GM18498 (cell line): ENCODE measurements at regions not wholly inside any gene's neighbourhood (a gene's known extent, or its start where the extent isn't known, plus 50 kb on each side); places are given as distances from the start of the nearest gene placed in this dataset.

Experiments used
- ATAC-seq: cut with Tn5 transposase; IDR thresholded peaks from one replicate; pipeline ENCODE4 v1.9.1; 2021; ENCODE audit warnings: mild to moderate bottlenecking, moderate library complexity; ENCODE audit not compliant: unreplicated experiment

GRCh38 chrY:15162211-15162610 lies 637.9 kb downstream of the NLGN4Y start:
- no peak for ATAC-seq

GRCh38 chrY:15179890-15180289 lies 655.6 kb downstream of the NLGN4Y start:
- ATAC-seq, result no peak

- ATAC-seq, result no peak
Measured at GRCh38 chrY:15229056-15229455, 704.7 kb downstream of the NLGN4Y start.

GRCh38 chrY:15239596-15240132 lies 715.3 kb downstream of the NLGN4Y start:
- ATAC-seq, result no peak

DNA sequence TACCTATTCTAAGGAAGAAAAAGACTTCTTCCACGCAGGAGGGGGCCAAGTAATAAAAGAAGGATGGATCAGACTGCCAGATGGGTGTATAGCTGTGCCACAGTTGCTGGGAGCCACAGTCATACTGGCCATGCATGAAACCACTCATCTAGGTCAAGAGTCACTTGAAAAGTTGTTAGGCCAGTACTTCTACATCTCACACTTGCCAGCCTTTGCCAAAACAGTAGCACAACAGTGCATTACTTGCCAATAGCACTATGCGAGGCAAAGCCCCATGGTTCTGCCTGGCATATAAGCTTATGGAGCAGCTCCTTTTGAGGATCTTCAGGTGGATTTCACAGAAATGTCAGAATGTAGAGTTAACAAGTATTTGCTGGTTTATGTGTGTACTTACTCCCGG lies 735.0 kb downstream of the NLGN4Y start:
- ATAC-seq, result no peak

DNA sequence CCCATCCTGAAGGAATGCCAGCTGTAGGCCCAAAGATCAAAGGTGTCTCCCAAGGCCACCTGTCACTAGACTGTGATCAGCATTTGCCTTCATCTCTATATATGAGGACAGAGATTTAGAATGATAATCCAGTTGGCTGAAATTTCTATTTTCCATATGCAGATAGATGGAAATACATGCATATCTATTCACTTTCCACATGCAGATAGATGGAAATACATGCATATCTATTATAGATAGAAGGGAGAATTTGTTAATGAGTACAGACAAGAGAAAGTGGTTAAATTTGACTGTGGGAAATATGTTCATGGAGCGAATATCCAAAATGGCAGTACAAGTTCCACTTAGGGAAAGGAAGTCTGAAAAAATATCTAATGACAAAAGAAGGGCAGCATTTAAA lies 762.2 kb downstream of the NLGN4Y start:
- ATAC-seq, result no peak

GRCh38 chrY:15289821-15290220 lies 765.5 kb downstream of the NLGN4Y start:
- ATAC-seq, result no peak

DNA sequence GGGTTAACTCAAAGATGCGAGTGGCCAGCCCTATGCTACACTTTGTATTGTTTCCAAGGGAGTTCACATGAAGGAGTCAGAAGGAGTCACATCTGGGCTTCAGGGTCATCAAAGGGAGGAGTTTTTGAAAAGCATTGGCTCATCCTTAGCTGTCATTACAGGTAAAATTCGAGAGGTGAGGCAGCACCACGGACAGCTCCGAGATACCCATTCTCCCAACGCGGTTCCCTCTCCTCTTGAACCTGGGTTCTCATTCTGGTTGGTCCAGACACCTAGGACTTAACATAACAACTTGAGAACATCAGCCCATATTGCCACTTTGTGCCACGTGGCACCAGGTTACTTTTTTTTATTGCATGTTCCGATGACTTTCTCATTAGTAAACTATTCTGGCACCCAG lies 768.6 kb downstream of the NLGN4Y start:
- ATAC-seq, result no peak

DNA sequence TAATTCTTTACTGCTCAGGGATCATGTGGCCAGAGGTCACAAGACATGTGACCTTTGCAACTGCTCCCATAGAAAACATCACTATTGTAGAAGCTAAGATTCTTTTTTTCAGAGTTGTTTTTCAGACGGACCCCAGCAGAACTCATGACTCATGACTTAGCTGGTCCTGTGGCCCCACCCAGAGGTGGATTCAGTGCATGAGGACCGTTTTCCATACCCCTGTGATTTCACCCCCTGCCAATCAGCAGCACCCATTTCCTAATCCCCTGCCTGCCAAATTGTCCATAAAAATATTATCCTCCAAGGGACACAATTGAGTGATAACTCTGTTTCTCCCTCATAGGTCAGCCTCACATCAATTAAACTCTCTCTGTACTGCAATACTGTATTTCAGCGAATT lies 777.5 kb downstream of the NLGN4Y start:
- ATAC-seq, result no peak

DNA sequence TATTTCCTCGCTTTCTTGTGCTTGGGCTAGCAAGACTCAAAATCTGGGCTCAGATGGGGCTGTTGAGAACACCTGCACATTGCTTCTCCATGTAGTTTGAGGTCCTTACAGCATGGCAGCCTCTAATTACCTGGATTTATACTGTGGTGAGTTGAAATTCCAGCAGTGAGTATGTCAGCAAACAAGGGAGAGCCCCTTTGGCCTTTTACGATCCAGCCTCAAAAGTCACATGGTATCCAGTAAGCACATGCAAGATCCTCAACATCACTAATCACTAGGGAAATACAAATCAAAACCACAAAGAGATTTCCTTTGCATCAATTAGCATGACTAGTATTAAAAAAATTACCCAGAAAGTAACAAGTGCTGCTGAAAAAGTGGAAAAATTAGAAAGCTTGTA lies 787.8 kb downstream of the NLGN4Y start:
- no peak for ATAC-seq

DNA sequence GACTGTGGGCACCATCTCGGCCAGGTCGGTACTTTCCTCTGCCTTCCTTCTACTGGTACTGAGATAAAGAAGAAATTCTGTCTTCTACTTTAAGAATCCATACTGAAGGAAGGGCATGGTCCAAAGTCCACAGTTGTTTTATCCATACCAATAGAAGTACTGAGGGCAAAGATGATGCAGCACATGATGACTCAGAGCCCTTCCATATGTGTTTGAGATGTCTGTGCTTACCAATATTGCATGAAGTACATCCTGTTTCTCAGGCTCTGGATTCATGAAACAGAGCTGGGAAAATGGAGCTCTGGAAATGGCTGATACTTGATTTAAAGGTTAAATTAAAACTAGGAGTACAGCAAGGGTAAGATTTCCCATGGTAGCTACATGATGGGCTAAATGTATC lies 799.9 kb downstream of the NLGN4Y start:
- no peak for ATAC-seq

- ATAC-seq, result no peak
Measured at GRCh38 chrY:15325201-15325600, 800.9 kb downstream of the NLGN4Y start.

GRCh38 chrY:15326673-15327072 lies 802.3 kb downstream of the NLGN4Y start:
- no peak for ATAC-seq

GRCh38 chrY:15328848-15329247 lies 804.5 kb downstream of the NLGN4Y start:
- ATAC-seq, result no peak

- no peak for ATAC-seq
Measured at GRCh38 chrY:15343522-15343921, 819.2 kb downstream of the NLGN4Y start.

GRCh38 chrY:15345471-15346155 lies 821.3 kb downstream of the NLGN4Y start:
- no peak for ATAC-seq

DNA sequence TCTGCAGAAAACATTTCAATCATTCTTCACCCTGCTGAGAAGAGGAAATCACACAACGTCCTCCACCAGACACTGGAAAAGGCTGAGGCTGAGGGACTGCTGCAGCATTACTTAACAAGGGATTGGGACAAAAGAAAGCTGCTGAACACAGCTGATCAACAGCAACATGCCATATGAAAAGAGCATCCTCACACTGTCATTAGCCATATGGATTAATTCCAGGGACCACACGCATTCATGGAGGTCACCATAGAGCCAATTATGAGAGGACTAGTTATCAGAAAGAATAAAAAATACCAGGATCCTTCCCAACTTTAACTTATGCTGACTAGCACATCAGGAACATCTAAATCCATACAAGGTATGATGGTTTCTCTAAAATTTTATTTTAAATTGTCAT lies 825.0 kb downstream of the NLGN4Y start:
- no peak for ATAC-seq

DNA sequence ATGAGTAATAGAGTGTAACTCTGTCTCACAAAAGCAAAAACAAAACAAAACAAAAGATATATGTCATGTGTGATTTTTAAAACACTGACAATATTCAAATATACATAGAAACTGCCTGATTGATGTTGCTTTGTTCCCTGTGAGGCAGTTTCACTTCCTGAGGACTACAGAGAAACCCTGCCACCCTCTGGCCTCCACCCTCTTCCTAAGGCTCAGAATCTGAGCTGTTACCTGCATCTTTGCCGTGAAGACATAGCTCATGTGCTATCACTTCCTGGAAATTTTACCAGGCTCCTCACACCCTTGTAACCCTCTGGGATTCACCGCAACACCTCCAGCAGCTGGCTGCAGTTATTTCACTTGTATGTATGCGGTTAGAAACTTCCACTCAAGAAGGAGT lies 831.0 kb downstream of the NLGN4Y start:
- ATAC-seq, result no peak

- no peak for ATAC-seq
Measured at GRCh38 chrY:15360471-15360870, 836.1 kb downstream of the NLGN4Y start.

DNA sequence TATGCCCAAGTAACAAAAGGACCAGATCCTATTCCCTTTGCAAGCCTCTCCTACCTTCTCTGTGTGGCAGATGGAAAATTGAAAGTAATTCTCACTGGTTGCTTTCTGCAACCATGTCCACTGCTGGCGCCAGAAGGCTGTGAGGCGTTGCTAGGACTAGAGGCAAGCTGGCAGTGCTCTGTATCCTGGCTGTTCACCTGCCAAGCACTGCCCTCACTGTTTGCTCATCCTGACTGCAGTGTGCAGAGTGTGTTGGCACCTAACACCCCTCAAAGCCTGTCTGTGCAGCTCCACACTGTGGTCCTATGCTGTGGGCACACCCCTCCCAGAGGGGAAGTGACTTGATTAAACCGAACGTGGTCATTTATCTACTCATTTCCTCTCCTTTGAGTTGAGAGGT lies 840.7 kb downstream of the NLGN4Y start:
- no peak for ATAC-seq

GRCh38 chrY:15368786-15369185 lies 844.5 kb downstream of the NLGN4Y start:
- ATAC-seq, result no peak

DNA sequence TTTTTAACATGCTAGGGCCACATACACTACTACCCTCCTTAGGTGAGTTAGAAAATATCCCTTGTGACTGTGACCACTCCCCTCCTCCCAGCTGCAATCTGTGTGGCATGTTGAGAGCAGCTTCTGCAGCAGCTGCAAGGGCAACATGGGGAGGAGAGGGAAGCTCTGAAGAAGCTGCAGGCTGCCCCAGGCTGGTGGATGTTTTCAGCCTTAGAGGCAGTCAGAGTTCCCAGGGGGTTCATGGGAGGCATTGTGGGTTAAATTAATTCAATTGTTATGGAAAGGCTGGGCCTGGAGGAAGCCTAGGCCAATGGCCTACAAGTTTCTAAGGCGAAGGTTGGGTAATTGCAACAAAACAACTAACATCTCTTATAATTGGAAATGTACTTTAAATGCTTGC lies 860.8 kb downstream of the NLGN4Y start:
- no peak for ATAC-seq
